GM18502 (cell line): ENCODE measurements at regions not wholly inside any gene's neighbourhood (a gene's known extent, or its start where the extent isn't known, plus 50 kb on each side); places are given as distances from the start of the nearest gene placed in this dataset.
"Not testable (repeated sequence)": the region's sequence is repeated elsewhere in the genome, so short reads cannot be mapped to it uniquely, and the experiment has no call there.

Source experiments
- ATAC-seq: cut with Tn5 transposase; IDR thresholded peaks from one replicate; pipeline ENCODE4 v1.9.1; 2021; ENCODE audit warnings: mild to moderate bottlenecking; ENCODE audit not compliant: unreplicated experiment, poor library complexity

- ATAC-seq, result no peak
These were observed 383.6 kb downstream of the KCNJ2 start for GRCh38 chr17:70552982-70553334.

- ATAC-seq, result no peak
These were observed 386.4 kb downstream of the KCNJ2 start for GRCh38 chr17:70555723-70556122.

- no peak for ATAC-seq
These were observed 389.5 kb downstream of the KCNJ2 start for GRCh38 chr17:70558821-70559220.

- ATAC-seq, result no peak
These were observed 391.1 kb downstream of the KCNJ2 start for GRCh38 chr17:70560471-70560870.

GRCh38 chr17:70562137-70562536, 392.8 kb downstream of the KCNJ2 start:
- ATAC-seq, result no peak

- ATAC-seq, result no peak
These were observed 394.0 kb downstream of the KCNJ2 start for GRCh38 chr17:70563281-70563820.

GRCh38 chr17:70564006-70564620, 394.8 kb downstream of the KCNJ2 start:
- no peak for ATAC-seq

GRCh38 chr17:70569128-70569527, 399.8 kb downstream of the KCNJ2 start:
- no peak for ATAC-seq

- ATAC-seq, result no peak
These were observed 408.1 kb downstream of the KCNJ2 start for GRCh38 chr17:70577456-70577855.

GRCh38 chr17:70581459-70581858, 412.1 kb downstream of the KCNJ2 start:
- no peak for ATAC-seq

- no peak for ATAC-seq
These were observed 413.4 kb downstream of the KCNJ2 start for GRCh38 chr17:70582777-70583176.

- ATAC-seq, result no peak
These were observed 414.9 kb downstream of the KCNJ2 start for GRCh38 chr17:70584255-70584654.

GRCh38 chr17:70588003-70588402, 418.7 kb downstream of the KCNJ2 start:
- no peak for ATAC-seq

- no peak for ATAC-seq
These were observed 428.4 kb downstream of the KCNJ2 start for GRCh38 chr17:70597774-70598173.

GRCh38 chr17:70599198-70599597, 429.9 kb downstream of the KCNJ2 start:
- no peak for ATAC-seq

- ATAC-seq, result not testable (repeated sequence)
These were observed 430.6 kb downstream of the KCNJ2 start for GRCh38 chr17:70599945-70600344.

GRCh38 chr17:70603226-70603625, 433.9 kb downstream of the KCNJ2 start:
- no peak for ATAC-seq

- ATAC-seq, result no peak
These were observed 435.5 kb downstream of the KCNJ2 start for GRCh38 chr17:70604854-70605253.

GRCh38 chr17:70606086-70606485, 436.8 kb downstream of the KCNJ2 start:
- ATAC-seq, result no peak

- no peak for ATAC-seq
These were observed 438.9 kb downstream of the KCNJ2 start for GRCh38 chr17:70608193-70608592.

GRCh38 chr17:70608957-70609356, 439.6 kb downstream of the KCNJ2 start:
- no peak for ATAC-seq

GRCh38 chr17:70609566-70609965, 440.2 kb downstream of the KCNJ2 start:
- no peak for ATAC-seq

- no peak for ATAC-seq
These were observed 440.8 kb downstream of the KCNJ2 start for GRCh38 chr17:70610161-70610560.
